8988T (cell line): ENCODE measurements at regions not wholly inside any gene's neighbourhood (a gene's known extent, or its start where the extent isn't known, plus 50 kb on each side); places are given as distances from the start of the nearest gene placed in this dataset.

ENCODE experiments used
- DNase-seq: peaks from one replicate; pipeline ENCODE4 v3.0.0; 2011

DNA sequence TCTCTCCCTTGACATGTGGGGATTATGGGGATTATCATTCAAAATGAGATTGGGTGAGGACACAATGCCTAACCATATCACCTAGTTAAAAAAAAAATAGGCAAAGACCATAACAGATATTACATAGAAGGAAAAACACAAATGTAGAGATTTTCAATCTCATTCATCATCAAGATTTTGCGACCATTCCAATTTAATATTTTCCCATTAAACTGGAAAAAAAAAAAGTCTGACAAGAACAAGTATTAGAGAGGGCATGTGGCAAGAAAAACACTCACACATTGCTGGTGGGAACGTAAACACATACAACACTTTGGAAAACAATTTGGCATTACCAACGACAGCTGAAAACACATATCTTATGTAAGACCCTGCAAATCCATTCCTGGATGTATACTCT lies 71.0 kb upstream of the MYCN start:
- DNase-seq: no peak

DNA sequence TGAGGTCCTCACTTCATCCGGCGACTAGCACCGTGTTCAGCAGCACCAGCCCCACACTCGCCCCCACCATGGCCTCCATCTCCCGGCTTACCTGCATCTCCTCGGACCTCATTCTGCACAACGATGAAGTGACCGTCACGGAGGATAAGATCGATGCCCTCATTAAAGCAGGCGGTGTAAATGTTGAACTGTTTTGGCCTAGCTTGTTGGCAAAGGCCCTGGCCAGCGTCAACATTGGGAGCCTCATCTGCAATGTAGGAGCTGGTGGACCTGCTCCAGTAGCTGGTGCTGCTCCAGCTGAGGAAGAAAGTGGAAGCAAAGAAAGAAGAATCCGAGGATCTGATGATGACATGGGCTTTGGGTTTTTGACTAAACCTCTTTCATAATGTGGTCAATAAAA lies 70.5 kb upstream of the MYCN start:
- DNase-seq: no peak

GRCh38 chr2:15870565-15870964 lies 69.8 kb upstream of the MYCN start:
- no peak for DNase-seq

DNA sequence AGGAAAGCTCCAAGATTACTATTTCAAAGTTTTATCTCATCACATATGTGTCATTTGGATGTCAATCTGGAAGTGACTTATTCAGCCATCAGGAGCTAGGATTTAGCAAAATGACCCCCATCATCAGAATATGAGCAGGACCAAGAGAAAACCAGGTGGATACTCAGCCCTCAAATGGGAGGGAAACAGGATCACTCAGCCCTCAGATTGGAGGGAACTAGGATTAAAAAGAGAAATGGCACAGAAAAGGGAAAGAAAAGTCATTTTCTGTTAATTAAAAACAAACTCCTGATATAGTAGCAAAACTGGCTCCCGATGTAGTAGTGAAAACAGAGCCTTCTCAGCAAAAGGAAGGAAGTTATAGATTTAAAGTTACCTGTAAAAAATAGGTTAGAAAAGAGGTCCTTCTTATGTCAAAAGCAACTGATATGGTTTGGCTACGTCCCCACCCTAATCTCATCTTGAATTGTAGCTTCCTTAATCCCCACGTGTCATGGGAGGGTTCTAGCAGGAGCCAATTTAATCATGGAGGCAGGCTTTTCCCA lies 69.0 kb upstream of the MYCN start:
- DNase-seq: no peak

DNA sequence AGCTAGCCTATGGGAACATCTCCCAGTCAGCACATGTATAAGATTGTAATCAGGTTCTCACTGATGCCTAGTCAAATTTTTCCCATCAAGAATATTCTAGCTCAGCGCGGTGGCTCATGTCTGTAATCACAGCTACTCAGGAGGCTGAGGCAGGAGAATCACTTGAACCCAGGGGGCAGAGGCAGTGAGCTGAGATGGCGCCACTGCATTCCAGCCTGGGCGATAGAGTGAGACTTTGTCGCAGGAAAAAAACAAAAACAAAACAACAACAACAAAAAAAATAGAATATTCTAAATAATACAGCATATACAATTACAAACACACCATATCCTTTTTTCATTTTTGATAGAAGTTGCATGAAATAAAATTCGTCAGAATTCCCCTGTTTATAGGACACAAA lies 67.5 kb upstream of the MYCN start:
- DNase-seq: no peak

- DNase-seq: no peak
Observed at GRCh38 chr2:15874321-15874720, 66.0 kb upstream of the MYCN start.

- DNase-seq: no peak
Observed at GRCh38 chr2:15874854-15875804, 65.2 kb upstream of the MYCN start.

GRCh38 chr2:15875969-15876705 lies 64.2 kb upstream of the MYCN start:
- no peak for DNase-seq

GRCh38 chr2:15880226-15881119 lies 59.9 kb upstream of the MYCN start:
- DNase-seq: no peak

DNA sequence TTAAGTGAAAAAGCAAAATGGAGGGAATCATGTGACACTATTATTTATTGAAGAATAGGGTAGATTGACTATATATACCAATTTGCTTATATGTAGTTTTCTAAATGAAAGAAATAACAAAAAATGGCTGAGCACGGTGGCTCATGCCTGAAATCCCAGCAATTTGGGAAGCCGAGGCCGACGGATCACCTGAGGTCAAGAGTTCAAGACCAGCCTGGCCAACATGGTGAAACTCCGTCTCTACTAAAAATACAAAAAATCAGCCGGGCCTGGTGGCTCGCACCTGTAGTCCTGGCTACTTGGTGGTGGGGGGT lies 59.3 kb upstream of the MYCN start:
- DNase-seq: no peak

- no peak for DNase-seq
Observed at GRCh38 chr2:15881676-15882075, 58.7 kb upstream of the MYCN start.

DNA sequence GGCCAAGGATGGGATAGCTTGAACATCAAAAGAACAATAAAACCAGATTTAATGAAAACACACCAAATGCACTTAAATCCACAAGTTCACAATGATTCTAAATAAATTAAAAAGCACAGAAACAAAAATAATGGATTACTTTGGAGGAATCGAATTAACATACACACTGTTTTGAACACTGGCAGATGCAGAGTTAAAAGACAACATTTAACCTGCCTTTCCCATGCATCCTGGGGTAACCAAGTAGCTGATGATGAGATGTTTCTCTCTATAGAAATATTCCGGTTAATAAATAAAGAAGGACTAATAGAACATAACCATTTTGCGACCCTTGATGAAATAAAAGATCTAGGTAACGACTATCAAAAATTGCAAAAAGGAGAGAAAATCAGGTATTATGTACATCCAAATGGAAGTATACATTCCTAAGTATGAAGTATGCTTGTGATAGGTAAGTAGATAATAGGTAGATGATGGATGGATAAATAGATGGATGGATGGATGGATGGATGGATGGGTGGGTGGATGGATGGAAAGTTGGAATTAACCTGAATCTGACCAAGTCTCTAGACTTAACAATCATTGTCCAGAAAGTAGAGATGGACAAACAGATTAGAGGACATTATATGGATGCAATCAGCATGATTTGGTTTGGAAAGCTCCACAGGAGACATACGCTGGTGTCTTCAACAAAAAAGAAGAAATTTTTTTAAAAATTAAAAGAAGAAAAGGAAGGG lies 57.4 kb upstream of the MYCN start:
- no peak for DNase-seq

DNA sequence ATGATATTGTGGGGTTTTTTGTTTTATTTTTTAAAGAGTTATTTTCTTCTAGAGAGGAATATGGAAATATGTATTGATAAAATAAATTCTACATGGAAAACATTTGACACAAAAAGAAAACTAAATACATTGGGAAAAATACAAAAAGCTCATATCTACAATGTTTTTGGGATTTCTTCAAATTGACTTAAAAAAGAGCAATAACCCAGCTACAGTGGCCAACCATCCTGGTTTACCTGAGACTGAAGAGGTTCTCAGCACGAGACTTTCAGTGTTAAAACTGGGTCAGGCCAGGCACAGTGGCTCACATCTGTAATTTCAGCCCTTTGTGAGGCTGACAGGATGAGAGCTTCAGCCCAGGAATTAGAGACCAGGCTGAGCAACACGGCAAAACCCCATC lies 56.7 kb upstream of the MYCN start:
- DNase-seq: no peak

- DNase-seq: no peak
Observed at GRCh38 chr2:15884790-15885189, 55.6 kb upstream of the MYCN start.

DNA sequence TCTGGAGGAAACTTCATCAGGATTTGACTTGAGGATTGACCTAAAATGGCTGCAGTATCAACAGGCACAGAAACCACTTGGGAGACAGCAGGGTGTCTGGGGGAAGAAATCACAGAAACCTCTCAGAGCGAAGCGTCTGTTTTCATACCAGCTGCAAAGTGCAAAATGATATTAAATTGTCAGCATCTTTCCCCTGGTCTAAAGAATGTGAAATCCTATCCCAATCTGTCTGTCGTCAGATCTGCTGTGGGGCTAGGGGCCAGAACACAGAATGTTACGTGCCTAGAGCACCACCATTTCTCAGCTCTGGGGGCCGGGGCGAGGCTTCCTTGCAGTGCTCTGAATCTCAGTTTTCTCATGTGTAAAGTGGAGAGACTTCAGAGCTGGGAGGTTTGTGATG lies 54.1 kb upstream of the MYCN start:
- DNase-seq: no peak

DNA sequence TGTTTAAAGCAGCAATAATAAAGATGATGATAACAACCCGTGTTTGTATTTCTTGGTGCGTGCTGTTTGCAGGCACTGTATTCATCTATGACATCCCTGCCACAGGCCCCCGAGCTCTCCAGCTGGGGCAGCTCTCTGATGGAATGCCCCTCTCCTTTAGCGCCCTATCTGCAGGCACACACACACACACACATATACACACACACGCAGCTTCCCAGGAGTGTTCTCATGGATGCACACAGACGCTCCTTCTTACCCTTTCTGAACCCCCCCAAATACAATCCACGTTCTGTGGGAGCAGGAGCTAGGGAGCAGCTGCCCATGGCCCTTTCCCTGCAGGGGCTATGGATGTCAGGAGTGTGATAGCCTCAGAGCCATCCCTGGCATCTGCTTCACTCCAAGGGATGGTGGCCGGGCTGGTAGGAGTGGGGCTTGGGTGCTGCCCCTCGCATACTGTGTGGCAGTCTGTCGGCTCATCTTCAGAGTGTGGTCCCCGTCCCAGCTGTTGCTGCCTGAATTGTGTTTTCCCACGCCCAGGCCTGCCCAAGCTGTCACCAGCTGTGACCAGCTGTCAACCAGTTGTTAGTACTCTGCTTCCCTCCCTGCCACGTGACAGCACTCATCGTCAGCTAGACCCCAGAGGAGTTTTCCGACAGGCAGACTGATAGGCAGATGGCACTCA lies 50.8 kb upstream of the MYCN start:
- no peak for DNase-seq

DNA sequence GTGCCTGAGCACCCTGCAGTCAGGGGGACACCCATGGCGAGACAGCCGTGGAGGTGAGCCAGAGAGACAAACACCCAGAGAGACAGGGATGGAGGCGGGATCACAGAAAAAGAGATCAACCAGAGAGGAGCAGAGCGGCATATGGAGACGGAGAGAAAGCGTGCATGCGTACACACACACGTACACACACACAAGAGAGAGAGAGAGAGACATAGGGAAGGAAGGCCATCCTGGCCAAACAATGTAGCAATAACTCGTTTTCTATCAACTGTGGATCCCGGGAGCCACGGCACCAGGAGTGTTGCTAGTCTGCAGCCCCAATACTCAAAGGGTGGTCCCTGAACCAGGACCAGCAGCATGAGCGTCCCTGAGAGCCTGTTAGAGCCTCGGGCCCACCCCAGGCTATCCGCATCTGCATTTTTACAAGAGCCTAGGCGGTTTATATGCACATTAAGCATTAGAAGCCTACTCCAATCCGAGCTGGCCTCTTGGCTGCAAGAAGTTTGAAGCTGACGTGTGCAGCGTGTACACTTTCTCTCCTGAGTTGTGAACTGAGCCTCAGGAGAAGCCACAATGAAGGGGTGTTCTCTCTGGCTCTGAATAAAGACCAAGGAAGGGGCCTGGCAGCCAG lies 50.1 kb upstream of the MYCN start:
- no peak for DNase-seq
